Heart left ventricle (tissue), 13 donors: ENCODE measurements at regions not wholly inside any gene's neighbourhood (a gene's known extent, or its start where the extent isn't known, plus 50 kb on each side); places are given as distances from the start of the nearest gene placed in this dataset.

Experiments used
- POLR2A ChIP-seq, 2 donors: fragments of 450-650 bp; IDR thresholded peaks; one replicate each; pipeline ENCODE4 v1.6.1; 2017; ENCODE audit warnings: antibody characterized with exemption in 2 of 2, mild to moderate bottlenecking in 2 of 2, moderate library complexity in 2 of 2
- TF ChIP-seq, protein P1 (sequence below), 12 donors: fragments of 200-600 bp; sonication (generic) in 4 of 12; IDR thresholded peaks; one replicate each; pipeline versions ENCODE4 v1.5.0 to v1.8.0; 2018 to 2022; ENCODE audit warnings: antibody characterized with exemption in 12 of 12, mild to moderate bottlenecking in 5 of 12
- donor health status: ischemic (EF 13 %, LVEDD 7.1; RV severe dilation, severe dysfunction).
- donor health status: DM: no; HTN: yes; CAD: no.
- donor health status: DM: no; HTN: no; CAD: no.
- donor health status: ischemic (EF 25% LVEDD 6.9; RV normal size, moderate dysfunction).
- donor health status: ischemic (EF 25% LVEDD 5.7; RV mildly dilated, moderate dysfunction).
- donor health status: ischemic (EF 35%, LVEDD 5.7; RV mildly dilated, moderate dysfunction).
- donor health status: nonischemic (EF 11% LVEDD 7.7; RV severe dilation, severe dysfunction).
- donor health status: DM: yes; HTN: yes; CAD: no.
- donor health status: PGD.
- donor health status: ischemic (EF 29% LVEDD 5.4; RV normal size, mild dysfunction).
- donor health status: nonischemic (EF 23%, LVEDD 6.1; RV moderate dilation, normal function).

DNA sequence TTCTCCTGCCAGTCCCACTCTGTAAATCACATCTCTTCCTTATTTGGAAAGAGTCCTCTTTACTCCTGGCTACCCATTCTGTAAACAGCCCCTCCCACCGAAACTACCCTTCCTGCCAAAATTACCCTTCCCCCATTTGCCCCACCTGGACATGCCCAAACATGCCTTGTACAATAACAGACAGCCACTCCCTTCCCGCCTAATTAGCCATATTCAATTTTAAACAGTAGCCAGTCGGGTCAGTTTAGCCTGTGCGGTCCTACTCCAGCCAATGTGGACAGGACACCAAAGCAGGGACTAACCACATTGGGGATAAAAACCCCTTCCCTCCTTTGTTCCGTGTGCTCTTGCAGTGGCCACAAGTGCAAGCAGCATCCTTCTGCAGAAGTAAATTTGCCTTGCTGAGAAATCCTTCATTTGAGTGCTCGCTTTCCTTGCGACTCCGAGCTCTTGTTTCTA lies 56.3 kb upstream of the MAP10 start:
- no peak for TF ChIP-seq POLR2A (IDR thresholded peaks at IDR 0.05)
- TF ChIP-seq, protein P1, sequence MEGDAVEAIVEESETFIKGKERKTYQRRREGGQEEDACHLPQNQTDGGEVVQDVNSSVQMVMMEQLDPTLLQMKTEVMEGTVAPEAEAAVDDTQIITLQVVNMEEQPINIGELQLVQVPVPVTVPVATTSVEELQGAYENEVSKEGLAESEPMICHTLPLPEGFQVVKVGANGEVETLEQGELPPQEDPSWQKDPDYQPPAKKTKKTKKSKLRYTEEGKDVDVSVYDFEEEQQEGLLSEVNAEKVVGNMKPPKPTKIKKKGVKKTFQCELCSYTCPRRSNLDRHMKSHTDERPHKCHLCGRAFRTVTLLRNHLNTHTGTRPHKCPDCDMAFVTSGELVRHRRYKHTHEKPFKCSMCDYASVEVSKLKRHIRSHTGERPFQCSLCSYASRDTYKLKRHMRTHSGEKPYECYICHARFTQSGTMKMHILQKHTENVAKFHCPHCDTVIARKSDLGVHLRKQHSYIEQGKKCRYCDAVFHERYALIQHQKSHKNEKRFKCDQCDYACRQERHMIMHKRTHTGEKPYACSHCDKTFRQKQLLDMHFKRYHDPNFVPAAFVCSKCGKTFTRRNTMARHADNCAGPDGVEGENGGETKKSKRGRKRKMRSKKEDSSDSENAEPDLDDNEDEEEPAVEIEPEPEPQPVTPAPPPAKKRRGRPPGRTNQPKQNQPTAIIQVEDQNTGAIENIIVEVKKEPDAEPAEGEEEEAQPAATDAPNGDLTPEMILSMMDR (IDR thresholded peaks at IDR 0.05) = no peak
